ENCODE measurements at regions not wholly inside any gene's neighbourhood (a gene's known extent, or its start where the extent isn't known, plus 50 kb on each side); places are given as distances from the start of the nearest gene placed in this dataset.

DNA sequence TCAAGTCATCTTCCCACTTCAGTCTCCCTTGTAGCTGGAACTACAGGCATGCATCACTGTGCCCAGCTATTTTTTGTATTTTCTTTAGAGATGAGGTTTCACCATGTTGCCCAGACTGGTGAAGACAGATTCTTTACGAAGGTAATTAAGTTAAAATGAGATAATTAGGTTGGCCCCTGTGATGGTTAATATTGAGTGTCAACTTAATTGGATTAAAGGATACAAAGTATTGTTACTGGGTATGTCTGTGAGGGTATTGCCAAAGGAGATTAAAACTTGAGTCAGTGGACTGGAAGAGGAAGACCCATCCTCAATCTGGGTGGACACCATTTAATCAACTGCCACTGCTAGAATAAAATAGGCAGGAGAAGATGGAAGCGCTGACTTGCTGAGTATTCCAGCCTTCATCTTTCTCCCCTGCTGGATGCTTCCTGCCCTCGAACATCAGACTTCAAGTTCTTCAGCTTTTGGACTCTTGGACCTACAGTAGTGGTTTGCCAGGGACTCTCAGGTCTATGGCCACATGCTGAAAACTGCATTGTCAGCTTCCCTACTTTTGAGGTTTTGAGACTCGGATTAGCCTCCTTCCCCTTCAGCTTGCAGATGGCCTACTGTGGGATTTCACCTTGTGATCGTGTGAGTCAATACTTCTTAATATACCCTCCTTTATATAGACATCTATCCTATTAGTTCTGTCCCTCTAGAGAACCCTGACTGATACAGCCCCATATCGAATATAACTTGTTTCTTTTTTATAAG, 269.1 kb downstream of the TMX3 start:
- H3K27me3 ChIP-seq (ENCODE audit: control insufficient read depth, insufficient read depth, low read length), result no peaks in the 10 kb centered on the region
- DNase-seq (ENCODE audit: low read depth) (no peak), FAIRE-seq (no peak)
- TF ChIP-seq, protein P1, sequence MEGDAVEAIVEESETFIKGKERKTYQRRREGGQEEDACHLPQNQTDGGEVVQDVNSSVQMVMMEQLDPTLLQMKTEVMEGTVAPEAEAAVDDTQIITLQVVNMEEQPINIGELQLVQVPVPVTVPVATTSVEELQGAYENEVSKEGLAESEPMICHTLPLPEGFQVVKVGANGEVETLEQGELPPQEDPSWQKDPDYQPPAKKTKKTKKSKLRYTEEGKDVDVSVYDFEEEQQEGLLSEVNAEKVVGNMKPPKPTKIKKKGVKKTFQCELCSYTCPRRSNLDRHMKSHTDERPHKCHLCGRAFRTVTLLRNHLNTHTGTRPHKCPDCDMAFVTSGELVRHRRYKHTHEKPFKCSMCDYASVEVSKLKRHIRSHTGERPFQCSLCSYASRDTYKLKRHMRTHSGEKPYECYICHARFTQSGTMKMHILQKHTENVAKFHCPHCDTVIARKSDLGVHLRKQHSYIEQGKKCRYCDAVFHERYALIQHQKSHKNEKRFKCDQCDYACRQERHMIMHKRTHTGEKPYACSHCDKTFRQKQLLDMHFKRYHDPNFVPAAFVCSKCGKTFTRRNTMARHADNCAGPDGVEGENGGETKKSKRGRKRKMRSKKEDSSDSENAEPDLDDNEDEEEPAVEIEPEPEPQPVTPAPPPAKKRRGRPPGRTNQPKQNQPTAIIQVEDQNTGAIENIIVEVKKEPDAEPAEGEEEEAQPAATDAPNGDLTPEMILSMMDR (IDR thresholded peaks at IDR 0.05; ENCODE audit: insufficient read depth, low read length, severe bottlenecking), result no peak
- no peak overlapping the region for H3K4me3 ChIP-seq (ENCODE audit: low read depth, low read length)
- H3K36me3 ChIP-seq (ENCODE audit: control insufficient read depth, insufficient read depth, low read length), result no peaks in the 10 kb centered on the region

DNA sequence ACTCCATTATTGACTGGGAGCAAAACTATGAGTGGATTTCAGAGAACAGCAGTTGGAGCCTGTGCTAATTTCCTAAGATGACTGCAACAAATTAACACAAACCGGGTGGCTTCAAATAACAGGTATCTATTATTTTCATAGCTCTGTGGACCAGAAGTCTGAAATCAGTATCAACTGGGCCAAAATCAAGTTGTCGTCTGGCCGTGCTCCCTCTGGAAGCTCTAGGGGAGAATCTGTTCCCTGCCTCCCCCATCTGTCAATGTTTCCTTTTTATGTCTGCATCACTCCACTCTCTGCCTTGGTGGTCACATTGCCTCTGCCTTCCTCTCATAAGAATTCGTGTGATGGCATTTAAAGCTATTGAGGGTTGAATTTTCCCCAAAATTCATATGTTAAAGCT, 269.8 kb downstream of the TMX3 start:
- DNase-seq (ENCODE audit: low read depth), result no peak
- no peak overlapping the region for H3K4me3 ChIP-seq (ENCODE audit: low read depth, low read length)
- TF ChIP-seq, protein P1 (IDR thresholded peaks at IDR 0.05; ENCODE audit: insufficient read depth, low read length, severe bottlenecking), result no peak
- no peaks in the 10 kb centered on the region for H3K27me3 ChIP-seq (ENCODE audit: control insufficient read depth, insufficient read depth, low read length)
- no peak for FAIRE-seq
- no peaks in the 10 kb centered on the region for H3K36me3 ChIP-seq (ENCODE audit: control insufficient read depth, insufficient read depth, low read length)

DNA sequence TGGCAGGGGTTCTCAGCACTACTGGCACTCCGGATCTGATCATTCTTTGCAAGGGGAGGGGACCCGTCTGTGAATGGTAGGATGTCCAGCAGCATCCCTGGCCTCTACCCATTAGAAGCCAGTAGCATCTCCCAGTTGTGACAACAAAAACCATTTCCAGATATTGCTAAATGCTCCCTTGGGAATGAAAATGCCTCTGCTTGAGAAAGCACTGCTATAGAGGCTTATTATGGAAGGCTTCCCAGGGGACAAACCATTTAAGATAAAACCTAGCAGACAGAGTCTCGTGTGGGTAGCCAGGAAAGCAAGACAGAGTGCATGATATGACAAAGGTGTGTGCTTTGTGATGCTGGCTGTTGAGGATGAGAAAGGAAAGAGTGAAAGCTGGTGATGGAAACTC, 273.7 kb downstream of the TMX3 start:
- H3K36me3 ChIP-seq (ENCODE audit: control insufficient read depth, insufficient read depth, low read length), result no peaks in the 10 kb centered on the region
- H3K27me3 ChIP-seq (ENCODE audit: control insufficient read depth, insufficient read depth, low read length), result no peaks in the 10 kb centered on the region
- no peak for DNase-seq (ENCODE audit: low read depth)
- no peak for FAIRE-seq
- H3K4me3 ChIP-seq (ENCODE audit: low read depth, low read length), result no peak overlapping the region
- TF ChIP-seq, protein P1 (IDR thresholded peaks at IDR 0.05; ENCODE audit: insufficient read depth, low read length, severe bottlenecking), result no peak

DNA sequence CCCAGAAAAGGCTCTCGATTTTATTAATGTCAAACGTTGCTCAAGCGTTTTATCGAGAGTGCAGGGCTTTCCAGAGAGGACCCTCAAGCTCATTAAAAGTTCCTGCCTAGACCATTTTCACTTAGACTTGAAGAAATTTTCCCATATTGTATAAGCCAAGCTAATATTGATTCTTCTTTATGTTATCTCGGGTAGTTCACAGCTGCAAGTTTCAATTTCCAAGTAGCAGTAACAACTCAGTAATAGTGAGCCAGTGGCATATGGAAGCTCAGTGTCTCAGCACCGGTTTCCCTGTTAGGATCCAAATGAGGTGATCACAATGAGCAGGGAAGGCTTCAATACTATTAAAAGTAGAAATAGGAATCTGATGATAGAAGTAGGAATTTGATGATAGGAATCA, 274.5 kb downstream of the TMX3 start:
- no peak for DNase-seq (ENCODE audit: low read depth)
- Histone ChIP-seq H3K27me3 (ENCODE audit: control insufficient read depth, insufficient read depth, low read length) (no peaks in the 10 kb centered on the region), H3K4me3 (ENCODE audit: low read depth, low read length) (no peak overlapping the region), H3K36me3 (ENCODE audit: control insufficient read depth, insufficient read depth, low read length) (no peaks in the 10 kb centered on the region)
- TF ChIP-seq, protein P1 (IDR thresholded peaks at IDR 0.05; ENCODE audit: insufficient read depth, low read length, severe bottlenecking), result no peak
- no peak for FAIRE-seq

DNA sequence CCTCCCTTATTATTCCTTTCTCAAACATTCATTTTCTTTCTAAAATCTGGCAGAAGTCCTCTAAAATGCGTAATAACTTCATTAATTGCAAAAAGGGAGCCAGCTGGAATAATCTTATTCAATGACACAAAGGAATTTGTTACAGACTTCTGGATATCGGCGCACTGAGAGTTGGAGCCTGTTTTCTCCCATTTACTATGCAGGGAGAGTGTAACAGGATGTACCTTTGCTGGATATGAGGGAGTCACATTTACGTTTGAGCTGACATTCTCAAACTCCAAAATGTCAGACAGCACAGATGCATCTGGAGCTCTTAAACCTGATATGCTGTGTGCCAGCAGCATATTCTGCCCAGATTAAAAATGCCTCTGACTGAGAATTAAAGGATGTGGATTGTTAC, 275.3 kb downstream of the TMX3 start:
- no peak overlapping the region for H3K4me3 ChIP-seq (ENCODE audit: low read depth, low read length)
- DNase-seq (ENCODE audit: low read depth), result no peak
- H3K27me3 ChIP-seq (ENCODE audit: control insufficient read depth, insufficient read depth, low read length), result no peaks in the 10 kb centered on the region
- FAIRE-seq, result no peak
- TF ChIP-seq, protein P1 (IDR thresholded peaks at IDR 0.05; ENCODE audit: insufficient read depth, low read length, severe bottlenecking), result no peak
- H3K36me3 ChIP-seq (ENCODE audit: control insufficient read depth, insufficient read depth, low read length), result no peaks in the 10 kb centered on the region

DNA sequence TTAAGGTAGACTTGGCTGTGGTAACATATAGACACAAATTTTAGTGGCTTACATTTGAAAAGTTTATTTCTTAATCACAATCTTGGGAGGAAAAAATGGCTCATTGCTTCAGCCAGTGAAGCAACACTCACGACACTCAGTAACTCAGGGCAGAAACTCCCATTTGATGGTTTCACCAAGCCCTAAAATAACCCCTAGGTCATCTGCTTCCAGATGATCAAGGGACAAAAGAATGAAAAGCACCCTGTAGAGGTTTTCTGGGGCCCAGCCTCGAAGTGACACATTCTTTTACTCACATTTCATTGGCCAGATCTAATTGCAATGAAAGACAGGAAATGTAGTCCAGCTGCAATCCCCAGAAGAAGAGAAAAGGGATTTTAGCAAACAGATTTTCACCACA, 275.9 kb downstream of the TMX3 start:
- FAIRE-seq (no peak), DNase-seq (ENCODE audit: low read depth) (peak; percentile 57)
- H3K27me3 ChIP-seq (ENCODE audit: control insufficient read depth, insufficient read depth, low read length), result no peaks in the 10 kb centered on the region
- no peaks in the 10 kb centered on the region for H3K36me3 ChIP-seq (ENCODE audit: control insufficient read depth, insufficient read depth, low read length)
- TF ChIP-seq, protein P1 (IDR thresholded peaks at IDR 0.05; ENCODE audit: insufficient read depth, low read length, severe bottlenecking), result no peak
- no peak overlapping the region for H3K4me3 ChIP-seq (ENCODE audit: low read depth, low read length)
